Hindlimb muscle (tissue), 1 donor: ENCODE measurements at regions not wholly inside any gene's neighbourhood (a gene's known extent, or its start where the extent isn't known, plus 50 kb on each side); places are given as distances from the start of the nearest gene placed in this dataset.
A peak's percentile ranks its signal among the peaks of the same experiment; 100 is the strongest.
"Not testable (repeated sequence)": the region's sequence is repeated elsewhere in the genome, so short reads cannot be mapped to it uniquely, and the experiment has no call there.

Experiments
- DNase-seq: peaks from one replicate; pipeline ENCODE4 v3.0.0-alpha.2; 2013

- no peak for DNase-seq
Measured at GRCh38 chr22:40094485-40094884, 83.2 kb upstream of the TNRC6B start.

GRCh38 chr22:40099887-40100286 lies 77.8 kb upstream of the TNRC6B start:
- not testable (repeated sequence) for DNase-seq

GRCh38 chr22:40105755-40106154 lies 72.0 kb upstream of the TNRC6B start:
- no peak for DNase-seq

- DNase-seq: no peak
Measured at GRCh38 chr22:40107244-40107643, 70.5 kb upstream of the TNRC6B start.

- peak; percentile 78 for DNase-seq
Measured at GRCh38 chr22:40107851-40108378, 69.8 kb upstream of the TNRC6B start.

GRCh38 chr22:40108396-40108795 lies 69.3 kb upstream of the TNRC6B start:
- no peak for DNase-seq

GRCh38 chr22:40108926-40109325 lies 68.8 kb upstream of the TNRC6B start:
- DNase-seq: not testable (repeated sequence)

GRCh38 chr22:40111451-40111850 lies 66.3 kb upstream of the TNRC6B start:
- no peak for DNase-seq

- no peak for DNase-seq
Measured at GRCh38 chr22:40112595-40112994, 65.1 kb upstream of the TNRC6B start.

GRCh38 chr22:40113696-40114095 lies 64.0 kb upstream of the TNRC6B start:
- DNase-seq: no peak

GRCh38 chr22:40114411-40114810 lies 63.3 kb upstream of the TNRC6B start:
- DNase-seq: no peak

GRCh38 chr22:40116496-40117200 lies 61.1 kb upstream of the TNRC6B start:
- DNase-seq: no peak

GRCh38 chr22:40118979-40119378 lies 58.7 kb upstream of the TNRC6B start:
- no peak for DNase-seq

GRCh38 chr22:40120848-40121247 lies 56.9 kb upstream of the TNRC6B start:
- DNase-seq: no peak

- DNase-seq: no peak
Measured at GRCh38 chr22:40121461-40121860, 56.3 kb upstream of the TNRC6B start.

GRCh38 chr22:40122792-40123191 lies 54.9 kb upstream of the TNRC6B start:
- no peak for DNase-seq

GRCh38 chr22:40123387-40123786 lies 54.3 kb upstream of the TNRC6B start:
- no peak for DNase-seq
